Gastroesophageal sphincter (tissue), 4 donors: ENCODE measurements at regions not wholly inside any gene's neighbourhood (a gene's known extent, or its start where the extent isn't known, plus 50 kb on each side); places are given as distances from the start of the nearest gene placed in this dataset.
A peak's percentile ranks its signal among the peaks of the same experiment; 100 is the strongest.
"Not testable (repeated sequence)": the region's sequence is repeated elsewhere in the genome, so short reads cannot be mapped to it uniquely, and the experiment has no call there.

Experiments
- ATAC-seq: fragments of 150-250 bp; one replicate; pipeline ENCODE4 v1.9.1; 2016; ENCODE audit warnings: mild to moderate bottlenecking, moderate library complexity
- H3K27ac ChIP-seq, 4 donors: fragments of 200-600 bp; sonication (generic) in 3 of 4; 1 replicate in 3 of 4; 2 replicates in 1 of 4; pipeline ENCODE4 v1.5.1; 2016 to 2019
- H3K27me3 ChIP-seq: fragments of 200-600 bp; sonication (generic); one replicate; pipeline ENCODE4 v1.5.1; 2019
- H3K36me3 ChIP-seq, 2 donors: fragments of 200-600 bp; sonication (generic); one replicate each; pipeline ENCODE4 v1.5.1; 2019; ENCODE audit warnings: control low read depth in 1 of 2
- H3K4me1 ChIP-seq, 3 donors: fragments of 200-600 bp; sonication (generic); 1 replicate in 2 of 3; 2 replicates in 1 of 3; pipeline ENCODE4 v1.5.1; 2016 to 2019; ENCODE audit warnings: control low read depth in 2 of 3
- H3K4me3 ChIP-seq, 2 donors: fragments of 200-600 bp; sonication (generic); one replicate each; pipeline ENCODE4 v1.5.1; 2019; ENCODE audit warnings: mild to moderate bottlenecking in 1 of 2, moderate library complexity in 1 of 2
- H3K9me3 ChIP-seq, 3 donors: fragments of 200-600 bp; sonication (generic); one replicate each; pipeline ENCODE4 v1.5.1; 2017 to 2019; ENCODE audit warnings: control low read depth in 2 of 3
- EP300 ChIP-seq: sonication (generic); formaldehyde crosslinking; IDR thresholded peaks from one replicate; pipeline ENCODE4 v1.6.1; 2017; ENCODE audit warnings: antibody characterized with exemption, mild to moderate bottlenecking
- POLR2A ChIP-seq, 2 donors: fragments of 450-650 bp; IDR thresholded peaks; one replicate each; pipeline ENCODE4 v1.6.1; 2017; ENCODE audit warnings: antibody characterized with exemption in 2 of 2, mild to moderate bottlenecking in 2 of 2, moderate library complexity in 1 of 2
- POLR2AphosphoS5 ChIP-seq: sonication (generic); formaldehyde crosslinking; IDR thresholded peaks from one replicate; pipeline ENCODE4 v1.6.1; 2017; ENCODE audit warnings: antibody characterized with exemption
- WGBS, 2 donors: methylation state at CpG; one replicate each; pipeline ENCODE4 v1.1.5; 2018; ENCODE audit warnings: low coverage in 1 of 2; 5-methylcytosine and 5-hydroxymethylcytosine counted together
- TF ChIP-seq, protein P1 (sequence below), 4 experiments: fragments of 200-600 bp in 2 of 4; fragments of 450-650 bp in 2 of 4; sonication (generic) in 1 of 4; IDR thresholded peaks; one replicate each; pipeline ENCODE4 v1.5.1; 2017 to 2019; ENCODE audit warnings: antibody characterized with exemption in 4 of 4, mild to moderate bottlenecking in 2 of 4, moderate library complexity in 2 of 4

DNA sequence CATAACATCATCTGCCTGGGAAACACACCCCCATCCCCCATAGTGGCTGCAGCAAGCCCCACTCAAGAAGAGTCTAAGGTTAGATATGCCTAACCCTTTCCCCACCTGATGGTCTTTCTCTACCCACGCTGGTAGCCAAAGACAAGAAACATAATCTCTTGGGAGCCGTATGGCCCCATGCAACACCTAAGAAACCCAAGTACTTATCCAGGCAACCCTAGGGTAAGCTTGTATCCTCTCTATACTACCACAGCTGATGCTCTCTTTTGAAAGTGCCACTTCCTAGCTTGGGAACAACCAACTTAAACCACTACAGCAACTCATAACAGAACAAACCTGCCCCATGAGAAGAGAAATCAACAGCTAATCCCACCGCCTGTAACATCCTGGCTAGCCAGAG lies 161.1 kb downstream of the MSN start:
- TF ChIP-seq EP300 (no peak), POLR2A (IDR thresholded peaks at IDR 0.05) (no peak), POLR2AphosphoS5 (no peak)
- TF ChIP-seq, protein P1, sequence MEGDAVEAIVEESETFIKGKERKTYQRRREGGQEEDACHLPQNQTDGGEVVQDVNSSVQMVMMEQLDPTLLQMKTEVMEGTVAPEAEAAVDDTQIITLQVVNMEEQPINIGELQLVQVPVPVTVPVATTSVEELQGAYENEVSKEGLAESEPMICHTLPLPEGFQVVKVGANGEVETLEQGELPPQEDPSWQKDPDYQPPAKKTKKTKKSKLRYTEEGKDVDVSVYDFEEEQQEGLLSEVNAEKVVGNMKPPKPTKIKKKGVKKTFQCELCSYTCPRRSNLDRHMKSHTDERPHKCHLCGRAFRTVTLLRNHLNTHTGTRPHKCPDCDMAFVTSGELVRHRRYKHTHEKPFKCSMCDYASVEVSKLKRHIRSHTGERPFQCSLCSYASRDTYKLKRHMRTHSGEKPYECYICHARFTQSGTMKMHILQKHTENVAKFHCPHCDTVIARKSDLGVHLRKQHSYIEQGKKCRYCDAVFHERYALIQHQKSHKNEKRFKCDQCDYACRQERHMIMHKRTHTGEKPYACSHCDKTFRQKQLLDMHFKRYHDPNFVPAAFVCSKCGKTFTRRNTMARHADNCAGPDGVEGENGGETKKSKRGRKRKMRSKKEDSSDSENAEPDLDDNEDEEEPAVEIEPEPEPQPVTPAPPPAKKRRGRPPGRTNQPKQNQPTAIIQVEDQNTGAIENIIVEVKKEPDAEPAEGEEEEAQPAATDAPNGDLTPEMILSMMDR (IDR thresholded peaks at IDR 0.05): no peak
- no peak for ATAC-seq
- 70% methylated on average over 1 of the region's 3 CpGs; no CpG with 5 or more reads in 1 of the 2 donors for WGBS, 2 donors
- Histone ChIP-seq H3K4me1 (no peaks in the 10 kb centered on the region), H3K4me3 (no peak overlapping the region), H3K27me3 (no peaks in the 10 kb centered on the region), H3K27ac (no peak overlapping the region), H3K36me3 (no peaks in the 10 kb centered on the region), H3K9me3 (no peaks in the 10 kb centered on the region)

DNA sequence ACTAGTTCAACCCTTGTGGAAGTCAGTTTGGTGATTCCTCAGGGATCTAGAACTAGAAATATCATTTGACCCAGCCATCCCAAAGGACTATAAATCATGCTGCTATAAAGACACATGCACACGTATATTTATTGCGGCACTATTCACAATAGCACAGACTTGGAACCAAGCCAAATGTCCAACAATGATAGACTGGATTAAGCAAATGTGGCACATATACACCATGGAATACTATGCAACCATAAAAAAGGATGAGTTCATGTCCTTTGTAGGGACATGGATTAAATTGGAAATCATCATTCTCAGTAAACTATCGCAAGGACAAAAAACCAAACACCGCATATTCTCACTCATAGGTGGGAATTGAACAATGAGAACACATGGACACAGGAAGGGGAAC lies 157.8 kb downstream of the MSN start:
- 80% methylated on average over 2 of the region's 4 CpGs; no CpG with 5 or more reads in 1 of the 2 donors for WGBS, 2 donors
- not testable (repeated sequence) for H3K36me3 ChIP-seq, ATAC-seq

DNA sequence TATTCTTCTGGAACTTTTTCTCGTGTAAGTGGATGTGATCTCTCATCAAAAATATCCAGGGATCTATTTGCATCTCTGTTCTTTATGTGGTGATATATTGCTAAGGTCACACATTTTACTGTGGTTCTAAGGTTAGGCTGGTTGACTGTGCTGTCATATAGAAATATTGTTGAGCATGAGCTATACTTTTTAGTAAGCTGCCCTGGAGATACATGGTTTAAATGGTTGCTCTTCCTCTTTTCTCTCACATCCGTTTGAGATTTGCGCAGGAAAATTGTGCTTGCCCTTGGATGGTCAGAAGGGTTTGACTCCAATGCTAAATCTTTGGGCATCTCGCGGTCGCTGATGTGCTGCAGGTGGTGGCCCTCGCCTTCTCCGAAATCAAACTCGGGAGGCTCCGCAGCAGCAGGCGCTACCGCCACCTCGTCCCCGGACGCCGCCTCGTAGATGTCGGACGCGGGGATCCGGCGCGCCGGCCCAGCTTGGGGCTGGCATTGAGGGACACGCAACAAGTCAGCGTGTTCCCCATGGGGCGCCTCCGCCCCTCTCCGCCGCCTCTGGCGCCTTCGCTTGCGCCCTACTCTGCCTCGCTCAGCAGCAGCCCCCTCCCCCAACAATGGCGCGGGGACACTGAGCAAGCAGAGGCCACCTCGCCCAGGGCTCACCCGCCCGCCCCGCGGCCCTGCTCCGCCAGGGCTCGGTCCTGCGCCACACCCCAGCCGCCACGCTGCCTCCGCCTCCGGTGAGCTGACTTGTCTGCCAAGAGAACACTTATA lies 154.5 kb downstream of the MSN start:
- Histone ChIP-seq H3K27me3 (no peaks in the 10 kb centered on the region), H3K4me1 (no peaks in the 10 kb centered on the region), H3K27ac (no peak overlapping the region), H3K4me3 (peak overlapping the region in 1 of 2 donors; percentile 43), H3K9me3 (no peaks in the 10 kb centered on the region), H3K36me3 (no peaks in the 10 kb centered on the region)
- no peak for ATAC-seq
- 22 to 25% methylated on average over 1 to 13 of the region's 48 CpGs for WGBS, 2 donors
- TF ChIP-seq POLR2AphosphoS5 (no peak), POLR2A (IDR thresholded peaks at IDR 0.05) (no peak), EP300 (no peak)
- TF ChIP-seq, protein P1 (IDR thresholded peaks at IDR 0.05): no peak

More for the DNA sequence above, 157.8 kb downstream of the MSN start:
- not testable (repeated sequence) for H3K4me3 ChIP-seq, H3K9me3 ChIP-seq, H3K27me3 ChIP-seq, H3K4me1 ChIP-seq, H3K27ac ChIP-seq

DNA sequence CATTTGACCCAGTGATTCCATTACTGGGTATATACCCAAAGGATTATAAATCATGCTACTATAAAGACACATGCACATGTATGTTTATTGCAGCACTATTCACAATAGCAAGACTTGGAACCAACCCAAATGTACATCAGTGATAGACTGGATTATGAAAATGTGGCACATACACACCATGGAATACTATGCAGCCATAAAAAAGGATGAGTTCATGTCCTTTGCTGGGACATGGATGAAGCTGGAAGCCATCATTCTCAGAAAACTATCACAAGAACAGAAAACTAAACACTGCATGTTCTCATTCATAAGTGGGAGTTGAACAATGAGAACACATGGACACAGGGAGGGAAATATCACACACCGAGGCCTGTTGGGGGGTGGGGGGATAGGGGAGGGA lies 152.5 kb downstream of the MSN start:
- not testable (repeated sequence) for H3K9me3 ChIP-seq, H3K27me3 ChIP-seq, H3K4me1 ChIP-seq, H3K27ac ChIP-seq, H3K4me3 ChIP-seq, H3K36me3 ChIP-seq, ATAC-seq
- no CpG with 5 or more reads among the region's 1 CpG for WGBS, 2 donors

DNA sequence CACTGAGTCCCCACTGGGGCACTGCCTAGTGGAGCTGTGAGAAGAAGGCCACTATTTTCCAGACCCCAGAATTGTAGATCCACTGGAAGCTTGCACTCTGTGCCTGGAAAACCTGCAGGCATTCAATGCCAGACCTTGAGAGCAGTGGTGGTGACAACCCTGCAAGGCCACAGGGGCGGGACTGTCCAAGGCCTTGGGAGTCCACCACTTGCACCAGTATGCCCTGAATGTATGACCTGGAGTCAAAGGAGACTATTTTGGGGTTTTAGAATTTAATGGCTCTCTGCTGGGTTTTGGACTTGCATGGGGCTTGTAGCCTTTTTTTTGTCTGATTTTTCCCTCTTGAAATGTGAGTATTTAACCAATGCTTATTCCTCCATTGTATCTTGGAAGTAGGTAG lies 145.8 kb downstream of the MSN start:
- H3K36me3 ChIP-seq: no peaks in the 10 kb centered on the region
- no peaks in the 10 kb centered on the region for H3K4me1 ChIP-seq
- H3K9me3 ChIP-seq: no peaks in the 10 kb centered on the region
- no peak overlapping the region for H3K27ac ChIP-seq
- no peaks in the 10 kb centered on the region for H3K27me3 ChIP-seq
- no peak for ATAC-seq
- no peak for TF ChIP-seq POLR2A (IDR thresholded peaks at IDR 0.05)
- TF ChIP-seq POLR2AphosphoS5: no peak
- no peak for TF ChIP-seq EP300
- TF ChIP-seq, protein P1 (IDR thresholded peaks at IDR 0.05): no peak
- WGBS, 2 donors: no CpG with 5 or more reads among the region's 1 CpG
- H3K4me3 ChIP-seq: no peak overlapping the region

DNA sequence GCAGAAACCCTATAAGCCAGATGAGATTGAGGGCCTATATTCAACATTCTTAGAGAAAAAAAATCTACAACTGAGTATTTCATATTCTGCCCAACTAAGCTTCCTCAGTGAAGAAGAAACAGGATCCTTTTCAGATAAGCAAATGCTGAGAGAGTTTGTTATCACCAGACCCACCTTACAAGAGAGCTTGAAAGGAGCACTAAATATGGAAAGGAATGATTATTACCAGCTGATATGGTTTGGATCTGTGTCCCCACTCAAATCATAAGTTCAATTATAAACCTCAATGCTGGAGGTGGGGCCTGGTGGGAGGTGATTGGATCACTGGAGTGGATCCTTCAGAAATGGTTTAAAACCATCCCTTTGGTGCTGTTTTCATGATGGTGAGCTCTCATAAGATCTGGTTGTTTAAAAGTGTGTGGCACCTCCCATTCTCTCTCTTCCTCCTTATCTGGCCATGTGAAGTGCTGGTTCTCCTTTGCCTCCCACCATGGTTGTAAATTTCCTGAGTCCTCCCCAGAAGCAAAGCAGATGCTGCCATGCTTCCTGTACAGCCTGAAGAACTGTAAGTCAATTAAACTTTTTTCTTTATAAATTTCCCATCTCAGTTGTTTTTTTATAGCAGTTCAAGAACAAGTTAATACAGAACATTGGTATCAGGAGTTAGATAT lies 144.2 kb downstream of the MSN start:
- Histone ChIP-seq H3K4me1 (no peaks in the 10 kb centered on the region), H3K4me3 (no peak overlapping the region), H3K36me3 (no peaks in the 10 kb centered on the region), H3K27me3 (no peaks in the 10 kb centered on the region), H3K27ac (no peak overlapping the region), H3K9me3 (no peaks in the 10 kb centered on the region)
- TF ChIP-seq POLR2AphosphoS5: no peak
- no peak for ATAC-seq
